SK-N-MC (cell line): ENCODE measurements at regions not wholly inside any gene's neighbourhood (a gene's known extent, or its start where the extent isn't known, plus 50 kb on each side); places are given as distances from the start of the nearest gene placed in this dataset.

Experiments
- DNase-seq: peaks from one replicate; pipeline ENCODE4 v3.0.0-alpha.2; 2011; ENCODE audit warnings: low read depth, low spot score
- H3K27ac ChIP-seq: fragments of 200-600 bp; sonication (generic); 2 replicates; pipeline ENCODE4 v1.5.1; 2016; ENCODE audit warnings: mixed run types
- H3K36me3 ChIP-seq: fragments of 200-600 bp; sonication (generic); 2 replicates; pipeline ENCODE4 v1.6.1; 2017; ENCODE audit warnings: antibody characterized with exemption, low read length, mixed read lengths; ENCODE audit not compliant: insufficient read depth
- H3K4me3 ChIP-seq: fragments of 200-600 bp; sonication (generic); 2 replicates; pipeline ENCODE4 v1.5.1; 2016
- H3K9ac ChIP-seq: fragments of 200-600 bp; sonication (generic); 2 replicates; pipeline ENCODE4 v1.8.0; 2017; ENCODE audit warnings: mixed run types, mixed read lengths; ENCODE audit not compliant: insufficient read length
- H3K9me3 ChIP-seq: fragments of 200-600 bp; sonication (generic); 2 replicates; pipeline ENCODE4 v1.6.1; 2017; ENCODE audit warnings: low read depth, mild to moderate bottlenecking, antibody characterized with exemption, low read length, moderate library complexity, mixed read lengths
- EZH2 ChIP-seq: fragments of 200-600 bp; sonication (generic); IDR thresholded peaks from one replicate; pipeline ENCODE4 v1.6.1; 2017; ENCODE audit warnings: antibody characterized with exemption
- FOXP2 ChIP-seq: optimal IDR thresholded peaks from 2 replicates; pipeline ENCODE3; 2011; ENCODE audit warnings: mild to moderate bottlenecking, moderate library complexity; ENCODE audit not compliant: insufficient read depth; ENCODE audit errors: extremely low read length, control extremely low read depth
- POLR2AphosphoS5 ChIP-seq: IDR thresholded peaks from 2 replicates; pipeline ENCODE4 v1.6.1; 2012; ENCODE audit warnings: mild to moderate bottlenecking, low read depth, low read length, borderline replicate concordance

DNA sequence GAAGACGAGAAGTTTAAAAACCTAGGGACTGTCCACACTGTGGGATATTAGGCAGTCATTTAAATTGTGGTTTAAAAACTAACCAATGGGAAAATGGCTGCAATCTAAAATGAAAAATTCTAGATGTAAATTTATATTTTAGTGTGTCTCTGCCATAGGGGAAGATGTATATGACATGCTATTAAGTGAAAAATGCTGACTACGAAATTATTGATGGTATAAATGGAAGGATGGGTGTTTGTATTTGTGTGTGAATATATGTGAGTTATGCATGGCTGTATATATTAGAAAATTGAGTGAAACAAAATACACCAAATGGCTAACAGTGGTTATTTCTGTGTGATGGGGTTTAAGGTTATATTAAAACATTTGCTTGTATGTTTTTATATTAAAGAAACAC lies 260.7 kb downstream of the AJAP1 start:
- Histone ChIP-seq H3K4me3 (no peak overlapping the region), H3K27ac (no peak overlapping the region), H3K9me3 (no peaks in the 10 kb centered on the region), H3K36me3 (no peaks in the 10 kb centered on the region), H3K9ac (no peak overlapping the region)
- TF ChIP-seq EZH2 (no peak), FOXP2 (no peak), POLR2AphosphoS5 (no peak)
- DNase-seq = no peak

DNA sequence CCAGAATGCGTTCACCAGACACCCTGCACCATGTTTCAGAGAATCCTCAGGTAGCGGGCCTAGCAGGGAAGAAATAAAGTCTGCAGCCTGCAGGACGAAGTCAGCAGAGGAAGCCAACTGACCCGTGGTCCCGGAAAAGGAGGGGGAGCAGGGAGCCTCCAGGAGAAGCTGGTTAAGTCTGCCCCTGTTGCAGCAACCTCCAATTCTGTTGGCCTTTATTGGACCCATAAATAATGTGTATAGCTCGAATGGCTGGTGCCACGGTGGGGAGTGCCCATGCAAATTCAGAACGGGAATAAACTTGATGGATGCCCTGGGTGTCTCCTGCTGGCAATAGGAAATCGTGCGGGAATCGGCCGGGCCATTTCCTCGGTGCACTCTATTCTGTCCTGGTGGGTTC lies 254.1 kb downstream of the AJAP1 start:
- TF ChIP-seq EZH2 (no peak), POLR2AphosphoS5 (no peak), FOXP2 (no peak)
- Histone ChIP-seq H3K9me3 (no peaks in the 10 kb centered on the region), H3K36me3 (no peaks in the 10 kb centered on the region), H3K4me3 (no peak overlapping the region), H3K9ac (no peak overlapping the region), H3K27ac (no peak overlapping the region)
- DNase-seq = no peak

DNA sequence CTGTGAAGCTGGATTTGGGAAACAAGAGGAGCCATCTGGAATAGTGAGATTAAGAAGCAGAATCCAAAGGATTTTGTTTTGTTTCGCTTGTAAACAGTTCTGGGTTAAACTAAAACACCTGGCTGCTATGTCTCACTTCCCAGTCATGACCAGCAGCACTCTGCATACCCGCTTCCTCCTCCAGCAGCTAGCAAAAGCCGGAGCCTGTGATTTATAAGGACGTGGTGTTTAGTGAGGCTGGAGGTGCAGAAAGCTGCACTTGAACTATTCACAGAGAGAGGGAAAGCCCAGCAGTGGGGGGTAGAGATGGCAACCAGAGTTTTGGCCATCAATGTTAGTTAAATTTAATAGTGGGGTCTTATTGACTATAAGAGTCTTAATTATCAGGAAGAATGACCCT lies 240.2 kb downstream of the AJAP1 start:
- no peak overlapping the region for H3K9ac ChIP-seq
- no peak overlapping the region for H3K4me3 ChIP-seq
- TF ChIP-seq FOXP2 (no peak), EZH2 (no peak), POLR2AphosphoS5 (no peak)
- DNase-seq = no peak
- H3K36me3 ChIP-seq = no peaks in the 10 kb centered on the region
- H3K27ac ChIP-seq = no peak overlapping the region
- H3K9me3 ChIP-seq = no peaks in the 10 kb centered on the region

DNA sequence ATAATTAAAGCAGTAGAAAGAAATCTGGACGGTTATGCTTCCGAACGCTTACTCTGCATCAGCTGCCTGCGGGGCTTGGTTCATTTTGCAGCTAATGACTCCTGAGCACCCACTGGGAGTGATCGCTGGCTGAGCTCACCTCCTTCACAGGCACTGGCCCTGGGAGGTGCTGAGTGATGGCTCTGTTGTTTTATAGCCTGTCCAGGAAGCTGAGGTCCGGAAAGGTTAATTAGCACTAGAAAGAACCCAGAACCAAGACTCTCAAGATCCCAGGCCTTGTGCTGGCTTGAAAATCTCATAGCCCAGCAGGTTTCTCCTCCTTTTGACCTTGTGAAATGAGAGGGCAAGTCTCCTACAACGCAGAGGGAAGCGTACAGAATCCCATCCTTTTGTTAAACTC lies 226.2 kb downstream of the AJAP1 start:
- no peak for DNase-seq
- Histone ChIP-seq H3K27ac (no peak overlapping the region), H3K9ac (no peak overlapping the region), H3K36me3 (no peaks in the 10 kb centered on the region), H3K4me3 (no peak overlapping the region), H3K9me3 (no peaks in the 10 kb centered on the region)
- TF ChIP-seq FOXP2 = no peak
- no peak for TF ChIP-seq EZH2
- TF ChIP-seq POLR2AphosphoS5 = no peak

DNA sequence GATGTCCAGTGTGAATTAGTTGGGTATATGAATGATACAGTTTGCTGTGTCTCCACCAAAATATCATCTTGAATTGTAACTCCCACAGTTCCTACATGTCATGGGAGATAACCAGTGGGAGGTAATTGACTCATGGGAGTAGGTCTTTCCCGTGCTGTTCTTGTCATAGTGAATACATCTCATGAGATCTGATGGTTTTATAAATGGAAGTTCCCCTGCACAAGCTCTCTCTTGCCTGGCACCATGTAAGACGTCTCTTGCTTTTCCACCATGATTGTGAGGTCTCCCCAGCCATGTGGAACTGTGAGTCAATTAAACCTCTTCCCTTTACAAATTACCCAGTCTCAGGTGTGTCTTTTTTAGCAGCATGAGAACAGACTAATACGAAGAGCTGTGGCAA lies 223.0 kb downstream of the AJAP1 start:
- H3K4me3 ChIP-seq = no peak overlapping the region
- H3K9ac ChIP-seq = no peak overlapping the region
- H3K36me3 ChIP-seq = no peaks in the 10 kb centered on the region
- no peak for TF ChIP-seq POLR2AphosphoS5
- no peak for TF ChIP-seq EZH2
- TF ChIP-seq FOXP2 = no peak
- no peak for DNase-seq
- no peak overlapping the region for H3K27ac ChIP-seq
- H3K9me3 ChIP-seq = no peaks in the 10 kb centered on the region

DNA sequence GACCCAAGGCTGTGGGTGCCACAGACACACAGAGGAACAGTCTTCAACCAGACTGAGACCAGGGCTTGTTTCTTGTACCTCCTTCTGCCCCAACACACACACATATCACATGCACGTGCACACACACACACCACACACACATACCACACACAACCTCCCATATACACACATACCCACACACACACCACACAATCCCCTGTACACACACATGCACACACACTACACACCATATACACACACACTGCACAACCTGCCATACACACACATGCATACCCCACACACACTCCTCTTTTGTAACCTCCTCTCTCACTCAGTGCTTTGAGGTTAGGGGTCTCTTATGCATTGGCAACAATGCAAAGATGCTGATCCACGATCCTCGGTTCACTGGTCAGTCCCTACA lies 217.0 kb downstream of the AJAP1 start:
- H3K9me3 ChIP-seq = no peaks in the 10 kb centered on the region

DNA sequence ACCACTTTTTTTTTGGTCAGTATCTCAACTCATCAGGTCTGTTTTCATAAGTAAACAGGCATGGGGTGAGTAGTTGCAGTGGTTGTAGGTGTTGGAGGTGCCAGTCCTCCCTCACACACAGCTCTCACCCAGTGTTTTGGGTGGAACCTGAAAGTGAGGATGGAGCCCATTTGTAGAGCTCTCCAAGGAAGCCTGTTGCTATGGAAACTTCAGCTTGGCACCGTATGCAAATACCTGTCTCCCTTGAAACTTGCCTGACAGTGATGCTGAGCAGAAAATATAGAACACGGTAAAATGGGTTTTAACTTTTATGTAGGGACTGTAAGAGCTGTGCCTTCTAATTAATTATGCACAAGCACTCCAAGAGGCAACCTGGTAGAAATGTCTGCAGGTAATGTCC lies 214.1 kb downstream of the AJAP1 start:
- TF ChIP-seq FOXP2 (no peak), EZH2 (no peak), POLR2AphosphoS5 (no peak)
- Histone ChIP-seq H3K9ac (no peak overlapping the region), H3K27ac (no peak overlapping the region), H3K9me3 (no peaks in the 10 kb centered on the region), H3K4me3 (no peak overlapping the region), H3K36me3 (no peaks in the 10 kb centered on the region)
- no peak for DNase-seq

More for the DNA sequence above, 217.0 kb downstream of the AJAP1 start:
- TF ChIP-seq EZH2 (no peak), POLR2AphosphoS5 (no peak), FOXP2 (no peak)
- no peak overlapping the region for H3K4me3 ChIP-seq
- no peak overlapping the region for H3K9ac ChIP-seq
- no peaks in the 10 kb centered on the region for H3K36me3 ChIP-seq
- H3K27ac ChIP-seq = no peak overlapping the region
- no peak for DNase-seq

DNA sequence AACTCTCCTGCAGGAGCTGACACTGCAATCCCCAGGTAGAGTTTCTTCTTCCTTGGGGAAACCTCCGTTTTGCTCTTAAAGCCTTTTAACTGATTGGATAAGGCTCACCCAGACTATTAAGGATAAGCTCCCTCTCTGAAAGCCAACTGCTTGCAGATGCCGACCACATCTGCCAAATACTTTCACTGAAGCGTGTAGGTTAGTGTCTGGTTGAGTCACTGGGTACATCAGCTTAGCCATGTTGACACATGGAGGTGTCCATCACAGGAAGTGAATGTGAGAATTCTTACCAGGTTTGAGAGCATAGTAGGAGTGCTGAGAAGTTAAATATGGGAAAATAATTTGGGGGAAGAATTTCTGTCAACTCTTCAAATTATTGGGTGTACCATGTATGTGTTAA lies 202.0 kb downstream of the AJAP1 start:
- TF ChIP-seq FOXP2 = no peak
- no peak for TF ChIP-seq EZH2
- TF ChIP-seq POLR2AphosphoS5 = no peak
- Histone ChIP-seq H3K36me3 (no peaks in the 10 kb centered on the region), H3K27ac (no peak overlapping the region), H3K4me3 (no peak overlapping the region), H3K9ac (no peak overlapping the region), H3K9me3 (no peaks in the 10 kb centered on the region)
- DNase-seq = no peak

DNA sequence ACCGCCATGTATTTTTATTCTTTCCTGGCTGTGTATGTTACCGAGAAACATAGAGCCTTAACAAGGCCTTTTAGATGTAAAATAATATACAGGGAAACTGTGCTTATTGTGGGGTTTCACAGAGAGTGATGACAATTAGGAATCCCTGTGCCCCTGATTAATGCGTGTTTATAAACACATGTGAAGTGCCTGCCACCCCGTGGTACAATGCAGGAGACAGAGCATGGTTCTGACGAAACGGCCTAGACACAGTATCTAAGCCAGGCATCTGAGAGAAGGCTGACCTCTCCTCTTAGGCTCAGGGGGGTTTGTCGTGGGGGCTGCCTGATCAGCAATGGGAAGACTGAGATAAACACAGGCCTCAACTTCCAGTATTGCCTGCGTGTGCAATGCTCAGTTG lies 200.0 kb downstream of the AJAP1 start:
- H3K9ac ChIP-seq = no peak overlapping the region
- H3K36me3 ChIP-seq = no peaks in the 10 kb centered on the region
- TF ChIP-seq FOXP2 (no peak), EZH2 (no peak), POLR2AphosphoS5 (no peak)
- H3K9me3 ChIP-seq = no peaks in the 10 kb centered on the region
- no peak for DNase-seq
- no peak overlapping the region for H3K4me3 ChIP-seq
- no peak overlapping the region for H3K27ac ChIP-seq
